H9 (cell line): ENCODE measurements at regions not wholly inside any gene's neighbourhood (a gene's known extent, or its start where the extent isn't known, plus 50 kb on each side); places are given as distances from the start of the nearest gene placed in this dataset.

Experiments used
- DNase-seq: peaks from one replicate; pipeline ENCODE4 v3.0.0-alpha.2; 2017
- H2AFZ ChIP-seq: one replicate; pipeline ENCODE4 v1.6.1; 2013; ENCODE audit warnings: mild to moderate bottlenecking, low read length, control low read depth, moderate library complexity
- H2AK5ac ChIP-seq: 2 replicates; pipeline ENCODE4 v1.6.1; 2013; ENCODE audit warnings: low read length, control low read depth, mixed read lengths; ENCODE audit not compliant: insufficient read length
- H2BK120ac ChIP-seq: one replicate; pipeline ENCODE4 v1.6.1; 2013; ENCODE audit warnings: low read depth, mild to moderate bottlenecking, low read length, control low read depth, inconsistent platforms; ENCODE audit not compliant: poor library complexity, severe bottlenecking
- H2BK12ac ChIP-seq: 2 replicates; pipeline ENCODE4 v1.6.1; 2013; ENCODE audit warnings: low read length, control low read depth, mixed read lengths, low read depth; ENCODE audit not compliant: insufficient read length
- H2BK15ac ChIP-seq: 2 replicates; pipeline ENCODE4 v1.6.1; 2013; ENCODE audit warnings: low read depth, low read length, control low read depth
- H2BK20ac ChIP-seq: one replicate; pipeline ENCODE4 v1.6.1; 2013; ENCODE audit warnings: low read depth, mild to moderate bottlenecking, low read length, control low read depth, inconsistent platforms; ENCODE audit not compliant: poor library complexity, severe bottlenecking
- H2BK5ac ChIP-seq: 2 replicates; pipeline ENCODE4 v1.6.1; 2013; ENCODE audit warnings: low read length, control low read depth, mixed read lengths; ENCODE audit not compliant: insufficient read length
- H3K14ac ChIP-seq: 2 replicates; pipeline ENCODE4 v1.6.1; 2013; ENCODE audit warnings: low read length, control low read depth; ENCODE audit not compliant: insufficient read depth
- H3K18ac ChIP-seq: 2 replicates; pipeline ENCODE4 v1.6.1; 2013; ENCODE audit warnings: low read depth, mild to moderate bottlenecking, mixed read lengths, low read length, control low read depth; ENCODE audit not compliant: insufficient read length
- H3K23ac ChIP-seq: 2 replicates; pipeline ENCODE4 v1.6.1; 2013; ENCODE audit warnings: low read length, control low read depth, mixed read lengths, low read depth; ENCODE audit not compliant: insufficient read length
- H3K23me2 ChIP-seq: 2 replicates; pipeline ENCODE4 v1.6.1; 2013; ENCODE audit warnings: low read depth, mild to moderate bottlenecking, mixed read lengths, low read length, control low read depth; ENCODE audit not compliant: insufficient read length, poor library complexity, severe bottlenecking
- H3K27ac ChIP-seq: 2 replicates; pipeline ENCODE4 v1.5.1; 2013; ENCODE audit warnings: low read length, control low read depth, mixed read lengths, low read depth; ENCODE audit not compliant: insufficient read length
- H3K27me3 ChIP-seq: 2 replicates; pipeline ENCODE4 v1.6.1; 2013; ENCODE audit warnings: low read length, control low read depth, inconsistent platforms; ENCODE audit not compliant: insufficient read depth
- H3K4ac ChIP-seq: 2 replicates; pipeline ENCODE4 v1.6.1; 2013; ENCODE audit warnings: low read depth, mild to moderate bottlenecking, control low read depth, inconsistent platforms, low read length, moderate library complexity
- H3K4me1 ChIP-seq: 2 replicates; pipeline ENCODE4 v1.6.1; 2013; ENCODE audit warnings: low read length, control low read depth, inconsistent platforms; ENCODE audit not compliant: insufficient read depth
- H3K4me2 ChIP-seq: 2 replicates; pipeline ENCODE4 v1.6.1; 2013; ENCODE audit warnings: low read length, control low read depth, mixed read lengths; ENCODE audit not compliant: insufficient read length, insufficient read depth
- H3K56ac ChIP-seq: 2 replicates; pipeline ENCODE4 v1.6.1; 2013; ENCODE audit warnings: low read depth, mild to moderate bottlenecking, mixed read lengths, low read length, control low read depth; ENCODE audit not compliant: insufficient read length
- H3K79me1 ChIP-seq: 2 replicates; pipeline ENCODE4 v1.6.1; 2013; ENCODE audit warnings: low read depth, mild to moderate bottlenecking, moderate library complexity, low read length, control low read depth, inconsistent platforms; ENCODE audit not compliant: insufficient read depth, poor library complexity, severe bottlenecking
- H3K79me2 ChIP-seq: 2 replicates; pipeline ENCODE4 v1.6.1; 2013; ENCODE audit warnings: low read length, control low read depth, inconsistent platforms; ENCODE audit not compliant: insufficient read depth
- H3K9ac ChIP-seq: 2 replicates; pipeline ENCODE4 v1.6.1; 2013; ENCODE audit warnings: low read length, control low read depth, mixed read lengths; ENCODE audit not compliant: insufficient read length; ENCODE audit errors: extremely low read depth
- H3K9me3 ChIP-seq: one replicate; pipeline ENCODE4 v1.6.1; 2013; ENCODE audit warnings: low read depth, low read length, inconsistent platforms; ENCODE audit not compliant: control insufficient read depth
- H3T11ph ChIP-seq: one replicate; pipeline ENCODE4 v1.6.1; 2013; ENCODE audit warnings: mild to moderate bottlenecking, low read length, control low read depth, inconsistent platforms
- H4K20me1 ChIP-seq: one replicate; pipeline ENCODE4 v1.6.1; 2013; ENCODE audit not compliant: control insufficient read depth, insufficient read length, insufficient read depth
- H4K5ac ChIP-seq: 2 replicates; pipeline ENCODE4 v1.6.1; 2013; ENCODE audit warnings: low read depth, mild to moderate bottlenecking, mixed read lengths, low read length, control low read depth; ENCODE audit not compliant: insufficient read length
- H4K8ac ChIP-seq: replicated peaks from 2 replicates; pipeline ENCODE4 v1.6.1; 2013; ENCODE audit warnings: low read length, control low read depth, mixed read lengths, low read depth; ENCODE audit not compliant: insufficient read length
- H4K91ac ChIP-seq: 2 replicates; pipeline ENCODE4 v1.6.1; 2013; ENCODE audit warnings: low read depth, mild to moderate bottlenecking, moderate library complexity, mixed read lengths, low read length, control low read depth; ENCODE audit not compliant: insufficient read length
- H3K27ac Mint-ChIP-seq, 3 experiments: 2 replicates in 2 of 3; 3 replicates in 1 of 3; pipeline ENCODE4 v1.8.0; 2020 to 2021; ENCODE audit warnings: mixed read lengths in 3 of 3, mild to moderate bottlenecking in 1 of 3, moderate library complexity in 1 of 3
- H3K27me3 Mint-ChIP-seq: 2 replicates; pipeline ENCODE4 v1.8.0; 2021; ENCODE audit warnings: low read depth, mild to moderate bottlenecking, moderate library complexity, mixed read lengths
- H3K36me3 Mint-ChIP-seq, 3 experiments: 2 replicates in 2 of 3; 3 replicates in 1 of 3; pipeline ENCODE4 v1.8.0; 2020 to 2021; ENCODE audit warnings: low read depth in 3 of 3, mixed read lengths in 3 of 3; ENCODE audit not compliant: insufficient read depth in 1 of 3
- H3K4me1 Mint-ChIP-seq, 2 experiments: 2 replicates each; pipeline ENCODE4 v1.8.0; 2020; ENCODE audit warnings: mixed read lengths in 2 of 2
- H3K4me3 Mint-ChIP-seq, 2 experiments: 2 replicates in 1 of 2; 3 replicates in 1 of 2; pipeline ENCODE4 v1.8.0; 2020 to 2021; ENCODE audit warnings: mild to moderate bottlenecking in 2 of 2, mixed read lengths in 2 of 2, moderate library complexity in 1 of 2
- H3K9me3 Mint-ChIP-seq, 2 experiments: 2 replicates in 1 of 2; 3 replicates in 1 of 2; pipeline ENCODE4 v1.8.0; 2020; ENCODE audit warnings: mild to moderate bottlenecking in 2 of 2, mixed read lengths in 2 of 2, moderate library complexity in 1 of 2
- WGBS: extraction: QIAGEN DNeasy Blood & Tissue Kit; methylation state at CpG from one replicate; pipeline ENCODE4 v1.1.7; 2013; ENCODE audit warnings: missing lambda C conversion rate, low lambda C conversion rate, mixed read lengths; ENCODE audit not compliant: insufficient read length; ENCODE audit errors: extremely low coverage; 5-methylcytosine and 5-hydroxymethylcytosine counted together
- TF ChIP-seq, protein P1 (sequence below): fragments of 200-600 bp; sonication (generic); conservative IDR thresholded peaks from 3 replicates; pipeline ENCODE4 v1.8.0; 2021; ENCODE audit warnings: antibody characterized with exemption, mild to moderate bottlenecking

DNA sequence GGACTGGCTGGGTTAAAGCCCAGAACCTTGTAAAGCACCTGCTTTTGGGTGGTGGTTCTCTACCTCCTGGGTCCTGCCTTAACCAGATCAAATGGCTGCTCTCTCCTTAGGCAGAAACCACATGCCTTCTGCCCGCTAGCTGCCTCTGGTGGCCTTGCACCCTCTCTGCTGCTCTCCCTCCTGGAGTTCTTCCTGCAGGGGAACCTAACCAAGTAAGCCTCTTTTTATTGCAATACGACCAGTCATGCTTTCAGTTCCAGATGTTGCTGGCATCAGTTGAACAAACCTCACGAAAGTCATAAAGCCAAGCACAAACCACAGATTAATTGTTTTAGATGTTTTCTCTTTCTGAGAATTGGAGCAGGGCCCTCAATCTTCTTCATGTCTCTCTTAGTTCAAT is 118.9 kb downstream of the GDAP2 start:
- Histone ChIP-seq H2BK20ac (no peak overlapping the region), H4K91ac (no peak overlapping the region), H4K5ac (no peak overlapping the region), H3K79me2 (no peaks in the 10 kb centered on the region), H2BK5ac (no peak overlapping the region), H3K23ac (no peak overlapping the region), H3K14ac (no peak overlapping the region), H3K18ac (no peak overlapping the region), H3K4me1 (no peaks in the 10 kb centered on the region), H4K8ac (no peak overlapping the region), H3K9me3 (no peaks in the 10 kb centered on the region), H3K79me1 (no peaks in the 10 kb centered on the region), H2BK15ac (no peak overlapping the region), H3T11ph (no peak overlapping the region), H2AK5ac (no peak overlapping the region), H3K9ac (no peak overlapping the region), H3K56ac (no peak overlapping the region), H2AFZ (no peak overlapping the region), H3K4ac (no peak overlapping the region), H2BK120ac (no peak overlapping the region), H4K20me1 (no peaks in the 10 kb centered on the region), H3K27me3 (no peaks in the 10 kb centered on the region), H3K27ac (no peak overlapping the region), H3K23me2 (no peaks in the 10 kb centered on the region), H2BK12ac (no peak overlapping the region), H3K4me2 (no peak overlapping the region)
- DNase-seq: no peak
- Mint-ChIP-seq H3K4me1 (peaks cover 3 to 5% of the 10 kb centered on the region in 2 experiments; a peak in 3 of 4 replicates), H3K9me3 (no peaks in the 10 kb centered on the region), H3K36me3 (no peaks in the 10 kb centered on the region), H3K27me3 (no peaks in the 10 kb centered on the region), H3K4me3 (no peak overlapping the region), H3K27ac (no peak overlapping the region)
- no CpG with 5 or more reads among the region's 3 CpGs for WGBS
- TF ChIP-seq, protein P1, sequence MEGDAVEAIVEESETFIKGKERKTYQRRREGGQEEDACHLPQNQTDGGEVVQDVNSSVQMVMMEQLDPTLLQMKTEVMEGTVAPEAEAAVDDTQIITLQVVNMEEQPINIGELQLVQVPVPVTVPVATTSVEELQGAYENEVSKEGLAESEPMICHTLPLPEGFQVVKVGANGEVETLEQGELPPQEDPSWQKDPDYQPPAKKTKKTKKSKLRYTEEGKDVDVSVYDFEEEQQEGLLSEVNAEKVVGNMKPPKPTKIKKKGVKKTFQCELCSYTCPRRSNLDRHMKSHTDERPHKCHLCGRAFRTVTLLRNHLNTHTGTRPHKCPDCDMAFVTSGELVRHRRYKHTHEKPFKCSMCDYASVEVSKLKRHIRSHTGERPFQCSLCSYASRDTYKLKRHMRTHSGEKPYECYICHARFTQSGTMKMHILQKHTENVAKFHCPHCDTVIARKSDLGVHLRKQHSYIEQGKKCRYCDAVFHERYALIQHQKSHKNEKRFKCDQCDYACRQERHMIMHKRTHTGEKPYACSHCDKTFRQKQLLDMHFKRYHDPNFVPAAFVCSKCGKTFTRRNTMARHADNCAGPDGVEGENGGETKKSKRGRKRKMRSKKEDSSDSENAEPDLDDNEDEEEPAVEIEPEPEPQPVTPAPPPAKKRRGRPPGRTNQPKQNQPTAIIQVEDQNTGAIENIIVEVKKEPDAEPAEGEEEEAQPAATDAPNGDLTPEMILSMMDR: no peak
